ENCODE measurements at regions not wholly inside any gene's neighbourhood (a gene's known extent, or its start where the extent isn't known, plus 50 kb on each side); places are given as distances from the start of the nearest gene placed in this dataset.
A peak's percentile ranks its signal among the peaks of the same experiment; 100 is the strongest.

GRCh38 chr3:7793786-7794185, 707.8 kb upstream of the LMCD1 start:
- Histone ChIP-seq H3K27ac (no peak overlapping the region), H3K36me3 (no peaks in the 10 kb centered on the region), H3K9me3 (no peaks in the 10 kb centered on the region), H3K4me1 (peaks cover 0 to 5% (median 0%) of the 10 kb centered on the region in 4 donors), H3K27me3 (no peaks in the 10 kb centered on the region), H3K4me3 (no peak overlapping the region)
- no peak for DNase-seq
- no peak for TF ChIP-seq POLR2AphosphoS5 (IDR thresholded peaks at IDR 0.05)
- TF ChIP-seq CTCF (IDR thresholded peaks at IDR 0.05) = no peak
- no peak for TF ChIP-seq EP300 (IDR thresholded peaks at IDR 0.05)
- no peak for TF ChIP-seq POLR2A (IDR thresholded peaks at IDR 0.05)
- 74 to 92% (median 85%) methylated on average over 5 of the region's 5 CpGs for WGBS, 5 donors
- intact Hi-C loops (cut with DNase I; ENCODE audit: low total_unique reads) = no loop called here

GRCh38 chr3:7798276-7798675, 703.3 kb upstream of the LMCD1 start:
- Histone ChIP-seq H3K27me3 (no peaks in the 10 kb centered on the region), H3K4me1 (peaks cover 0 to 5% (median 0%) of the 10 kb centered on the region in 4 donors), H3K4me3 (no peak overlapping the region), H3K27ac (no peak overlapping the region), H3K9me3 (no peaks in the 10 kb centered on the region), H3K36me3 (no peaks in the 10 kb centered on the region)
- intact Hi-C loops (cut with DNase I; ENCODE audit: low total_unique reads) = no loop called here
- TF ChIP-seq POLR2AphosphoS5 (IDR thresholded peaks at IDR 0.05) = no peak
- no peak for TF ChIP-seq EP300 (IDR thresholded peaks at IDR 0.05)
- no peak for TF ChIP-seq CTCF (IDR thresholded peaks at IDR 0.05)
- no peak for TF ChIP-seq POLR2A (IDR thresholded peaks at IDR 0.05)
- no peak for DNase-seq
- WGBS, 5 donors = 33 to 65% (median 63%) methylated on average over 4 of the region's 4 CpGs

GRCh38 chr3:7800006-7800780, 701.4 kb upstream of the LMCD1 start:
- Histone ChIP-seq H3K4me3 (no peak overlapping the region), H3K9me3 (no peaks in the 10 kb centered on the region), H3K36me3 (no peaks in the 10 kb centered on the region), H3K27ac (no peak overlapping the region), H3K27me3 (no peaks in the 10 kb centered on the region), H3K4me1 (peaks cover 0 to 5% (median 0%) of the 10 kb centered on the region in 4 donors)
- WGBS, 5 donors = 46 to 58% (median 54%) methylated on average over 4 of the region's 4 CpGs
- peak in 1 of 2 donors; percentile 37 for DNase-seq
- no peak for TF ChIP-seq POLR2AphosphoS5 (IDR thresholded peaks at IDR 0.05)
- peak in 2 of 7 experiments; percentile 22 to 25 for TF ChIP-seq CTCF (IDR thresholded peaks at IDR 0.05)
- TF ChIP-seq POLR2A (IDR thresholded peaks at IDR 0.05) = no peak
- intact Hi-C loops (cut with DNase I; ENCODE audit: low total_unique reads) = no loop called here

- Histone ChIP-seq H3K9me3 (no peaks in the 10 kb centered on the region), H3K36me3 (no peaks in the 10 kb centered on the region), H3K27me3 (no peaks in the 10 kb centered on the region), H3K4me3 (no peak overlapping the region), H3K4me1 (no peaks in the 10 kb centered on the region), H3K27ac (no peak overlapping the region)
- intact Hi-C loops (cut with DNase I; ENCODE audit: low total_unique reads) = no loop called here
- DNase-seq = no peak
- 84 to 95% (median 93%) methylated on average over 3 of the region's 3 CpGs for WGBS, 5 donors
- no peak for TF ChIP-seq CTCF (IDR thresholded peaks at IDR 0.05)
- no peak for TF ChIP-seq EP300 (IDR thresholded peaks at IDR 0.05)
- no peak for TF ChIP-seq POLR2A (IDR thresholded peaks at IDR 0.05)
- no peak for TF ChIP-seq POLR2AphosphoS5 (IDR thresholded peaks at IDR 0.05)
These were observed 689.1 kb upstream of the LMCD1 start for GRCh38 chr3:7812490-7812889.

All from stomach (tissue), 8 donors.